ENCODE measurements at regions not wholly inside any gene's neighbourhood (a gene's known extent, or its start where the extent isn't known, plus 50 kb on each side); places are given as distances from the start of the nearest gene placed in this dataset.

- H3K4me3 ChIP-seq (ENCODE audit: low read depth, low read length), result no peak overlapping the region
- no peak for DNase-seq (ENCODE audit: low read depth)
- no peak for TF ChIP-seq CTCF (IDR thresholded peaks at IDR 0.05; ENCODE audit: insufficient read depth, low read depth, low read length)
These were observed 261.8 kb downstream of the ATP23 start for GRCh38 chr12:58202933-58203718.

GRCh38 chr12:58204071-58204470 lies 262.7 kb downstream of the ATP23 start:
- DNase-seq (ENCODE audit: low read depth), result peak; percentile 8
- no peak for TF ChIP-seq CTCF (IDR thresholded peaks at IDR 0.05; ENCODE audit: insufficient read depth, low read depth, low read length)
- no peak overlapping the region for H3K4me3 ChIP-seq (ENCODE audit: low read depth, low read length)

GRCh38 chr12:58206876-58207275 lies 265.5 kb downstream of the ATP23 start:
- H3K4me3 ChIP-seq (ENCODE audit: low read depth, low read length), result no peak overlapping the region
- TF ChIP-seq CTCF (IDR thresholded peaks at IDR 0.05; ENCODE audit: insufficient read depth, low read depth, low read length), result no peak
- DNase-seq (ENCODE audit: low read depth), result no peak

GRCh38 chr12:58211211-58211610 lies 269.8 kb downstream of the ATP23 start:
- DNase-seq (ENCODE audit: low read depth), result no peak
- H3K4me3 ChIP-seq (ENCODE audit: low read depth, low read length), result no peak overlapping the region
- no peak for TF ChIP-seq CTCF (IDR thresholded peaks at IDR 0.05; ENCODE audit: insufficient read depth, low read depth, low read length)

GRCh38 chr12:58217130-58217529 lies 275.8 kb downstream of the ATP23 start:
- H3K4me3 ChIP-seq (ENCODE audit: low read depth, low read length), result no peak overlapping the region
- TF ChIP-seq CTCF (IDR thresholded peaks at IDR 0.05; ENCODE audit: insufficient read depth, low read depth, low read length), result no peak
- DNase-seq (ENCODE audit: low read depth), result no peak

GRCh38 chr12:58224536-58225105 lies 283.3 kb downstream of the ATP23 start:
- no peak for DNase-seq (ENCODE audit: low read depth)
- TF ChIP-seq CTCF (IDR thresholded peaks at IDR 0.05; ENCODE audit: insufficient read depth, low read depth, low read length), result no peak
- H3K4me3 ChIP-seq (ENCODE audit: low read depth, low read length), result no peak overlapping the region

All from fibroblast of villous mesenchyme (primary cell).